H1 (cell line): ENCODE measurements at regions not wholly inside any gene's neighbourhood (a gene's known extent, or its start where the extent isn't known, plus 50 kb on each side); places are given as distances from the start of the nearest gene placed in this dataset.

Experiments
- CTCF ChIA-PET: fragments of 300-600 bp; sonication (Branson Sonifier 250); formaldehyde crosslinking; loops from one replicate; lab custom pipeline; 2021; ENCODE audit not compliant: partially characterized antibody; lab: Charles Lee
- POLR2A ChIA-PET: fragments of 300-600 bp; sonication (Branson Sonifier 250); formaldehyde crosslinking; loops from one replicate; lab custom pipeline; 2021; ENCODE audit warnings: inconsistent platforms; ENCODE audit not compliant: partially characterized antibody; lab: Charles Lee
- DNase-seq, 2 experiments: peaks; one replicate each; pipeline versions ENCODE4 v3.0.0 to v3.0.0-alpha.2; 2010 to 2022; ENCODE audit warnings: low spot score in 2 of 2, low read depth in 1 of 2, mixed read lengths in 1 of 2
- FAIRE-seq: peaks from 2 replicates; lab custom pipeline; 2011; peaks lifted over from hg19 to GRCh38; lab: Jason Lieb, UNC
- H2AFZ ChIP-seq: 2 replicates; pipeline ENCODE4 v1.8.1; 2012; ENCODE audit warnings: low read length, inconsistent platforms
- H2AK5ac ChIP-seq: 2 replicates; pipeline ENCODE4 v1.6.1; 2013; ENCODE audit warnings: low read depth, low read length
- H2BK120ac ChIP-seq: replicated peaks from 2 replicates; pipeline ENCODE3; 2013; ENCODE audit warnings: low read depth, low read length, inconsistent platforms
- H2BK12ac ChIP-seq: 2 replicates; pipeline ENCODE4 v1.6.1; 2013; ENCODE audit warnings: low read depth, low read length
- H2BK15ac ChIP-seq: 2 replicates; pipeline ENCODE4 v1.6.1; 2013; ENCODE audit warnings: low read length
- H2BK20ac ChIP-seq: 2 replicates; pipeline ENCODE4 v1.6.1; 2013; ENCODE audit warnings: low read length
- H2BK5ac ChIP-seq: 2 replicates; pipeline ENCODE4 v1.6.1; 2013; ENCODE audit warnings: low read depth, low read length
- H3K14ac ChIP-seq: 2 replicates; pipeline ENCODE4 v1.6.1; 2013; ENCODE audit warnings: inconsistent platforms; ENCODE audit not compliant: insufficient read length
- H3K18ac ChIP-seq: 2 replicates; pipeline ENCODE4 v1.6.1; 2013; ENCODE audit warnings: low read length; ENCODE audit errors: extremely low read depth
- H3K23ac ChIP-seq: 2 replicates; pipeline ENCODE4 v1.6.1; 2013; ENCODE audit warnings: inconsistent platforms; ENCODE audit not compliant: insufficient read length
- H3K23me2 ChIP-seq: 2 replicates; pipeline ENCODE4 v1.6.1; 2013; ENCODE audit warnings: low read depth, low read length
- H3K27ac ChIP-seq: 2 replicates; pipeline ENCODE4 v1.6.1; 2011; ENCODE audit warnings: low read depth, low read length, inconsistent platforms
- H3K27me3 ChIP-seq, 4 experiments: replicated peaks in 1 of 4; 1 replicate in 1 of 4; 2 replicates in 3 of 4; pipeline versions ENCODE4 v1.6.1 to v1.8.1; 2011 to 2013; ENCODE audit warnings: low read length in 3 of 4, mild to moderate bottlenecking in 3 of 4, inconsistent platforms in 2 of 4, mixed read lengths in 2 of 4, moderate library complexity in 1 of 4; ENCODE audit not compliant: control insufficient read depth in 3 of 4, insufficient read depth in 3 of 4; ENCODE audit errors: extremely low read depth in 1 of 4
- H3K36me3 ChIP-seq, 4 experiments: 2 replicates each; pipeline versions ENCODE4 v1.6.1 to v1.8.1; 2011 to 2013; ENCODE audit warnings: mild to moderate bottlenecking in 4 of 4, low read length in 3 of 4, moderate library complexity in 2 of 4, control low read depth in 1 of 4, inconsistent platforms in 1 of 4; ENCODE audit not compliant: insufficient read depth in 4 of 4, control insufficient read depth in 2 of 4
- H3K4ac ChIP-seq: replicated peaks from 2 replicates; pipeline ENCODE3; 2013; ENCODE audit warnings: low read length, low read depth, mixed read lengths, inconsistent platforms; ENCODE audit not compliant: insufficient read length
- H3K4me1 ChIP-seq, 4 experiments: replicated peaks in 1 of 4; 1 replicate in 1 of 4; 2 replicates in 3 of 4; pipeline versions ENCODE4 v1.6.1 to v1.8.1; 2011 to 2013; ENCODE audit warnings: low read length in 3 of 4, inconsistent platforms in 2 of 4, mixed read lengths in 1 of 4; ENCODE audit not compliant: insufficient read depth in 4 of 4, control insufficient read depth in 3 of 4
- H3K4me2 ChIP-seq, 2 experiments: 2 replicates each; pipeline versions ENCODE4 v1.6.1 to v1.8.1; 2011 to 2013; ENCODE audit warnings: low read depth in 2 of 2, low read length in 2 of 2, control low read depth in 1 of 2, inconsistent platforms in 1 of 2, mild to moderate bottlenecking in 1 of 2; ENCODE audit not compliant: insufficient read depth in 1 of 2
- H3K4me3 ChIP-seq, 4 experiments: fragments of 200-600, 300-600 bp in 1 of 4; sonication (generic), shearing (Covaris generic), sonication (Bioruptor Twin) in 1 of 4; 2 replicates each; pipeline versions ENCODE4 v1.5.1 to v1.8.1; 2011 to 2016; ENCODE audit warnings: low read length in 4 of 4, low read depth in 3 of 4, control low read depth in 2 of 4, inconsistent platforms in 2 of 4, mild to moderate bottlenecking in 2 of 4, mixed read lengths in 1 of 4, moderate library complexity in 1 of 4; ENCODE audit not compliant: insufficient read depth in 2 of 4; ENCODE audit errors: extremely low read depth in 1 of 4
- H3K56ac ChIP-seq: replicated peaks from 2 replicates; pipeline ENCODE3; 2013; ENCODE audit warnings: low read depth, mild to moderate bottlenecking, mixed read lengths, low read length, inconsistent platforms; ENCODE audit not compliant: insufficient read length
- H3K79me1 ChIP-seq: 2 replicates; pipeline ENCODE4 v1.6.1; 2013; ENCODE audit warnings: low read depth, low read length, control low read depth
- H3K79me2 ChIP-seq, 2 experiments: 2 replicates each; pipeline versions ENCODE4 v1.6.1 to v1.8.1; 2012 to 2013; ENCODE audit warnings: low read length in 2 of 2, mild to moderate bottlenecking in 2 of 2, inconsistent platforms in 1 of 2; ENCODE audit not compliant: insufficient read depth in 2 of 2, control insufficient read depth in 1 of 2
- H3K9ac ChIP-seq, 4 experiments: replicated peaks in 1 of 4; 1 replicate in 1 of 4; 2 replicates in 3 of 4; pipeline versions ENCODE4 v1.6.1 to v1.8.1; 2011 to 2013; ENCODE audit warnings: low read depth in 3 of 4, low read length in 3 of 4, control low read depth in 2 of 4, mild to moderate bottlenecking in 2 of 4, moderate library complexity in 2 of 4, inconsistent platforms in 1 of 4; ENCODE audit errors: extremely low read depth in 1 of 4
- H3K9me3 ChIP-seq, 2 experiments: 2 replicates each; pipeline versions ENCODE4 v1.6.1 to v1.8.1; 2012 to 2013; ENCODE audit warnings: mild to moderate bottlenecking in 2 of 2, moderate library complexity in 2 of 2, control low read depth in 1 of 2, inconsistent platforms in 1 of 2, low read depth in 1 of 2, low read length in 1 of 2, mixed read lengths in 1 of 2; ENCODE audit not compliant: insufficient read depth in 2 of 2
- H4K20me1 ChIP-seq, 2 experiments: replicated peaks in 1 of 2; 2 replicates each; pipeline versions ENCODE3 to v1.8.1; 2011 to 2013; ENCODE audit warnings: inconsistent platforms in 2 of 2, low read length in 2 of 2, mild to moderate bottlenecking in 1 of 2; ENCODE audit not compliant: insufficient read depth in 2 of 2, control insufficient read depth in 1 of 2
- H4K5ac ChIP-seq: 2 replicates; pipeline ENCODE4 v1.6.1; 2013; ENCODE audit warnings: low read length, low read depth, mixed read lengths, inconsistent platforms; ENCODE audit not compliant: insufficient read length
- H4K8ac ChIP-seq: 2 replicates; pipeline ENCODE4 v1.8.0; 2013; ENCODE audit warnings: mild to moderate bottlenecking, moderate library complexity, low read length, inconsistent platforms; ENCODE audit not compliant: insufficient read depth; ENCODE audit errors: extremely low read depth
- H4K91ac ChIP-seq: replicated peaks from 2 replicates; pipeline ENCODE3; 2013; ENCODE audit warnings: low read length, mixed read lengths, inconsistent platforms; ENCODE audit not compliant: insufficient read length
- SP2 ChIP-seq: IDR thresholded peaks from 2 replicates; pipeline ENCODE4 v1.6.1; 2012; ENCODE audit warnings: mild to moderate bottlenecking, low read length, inconsistent platforms
- TBP ChIP-seq: IDR thresholded peaks from 2 replicates; pipeline ENCODE4 v1.6.1; 2011; ENCODE audit warnings: low read depth, low read length, improper control_type of control experiment

DNA sequence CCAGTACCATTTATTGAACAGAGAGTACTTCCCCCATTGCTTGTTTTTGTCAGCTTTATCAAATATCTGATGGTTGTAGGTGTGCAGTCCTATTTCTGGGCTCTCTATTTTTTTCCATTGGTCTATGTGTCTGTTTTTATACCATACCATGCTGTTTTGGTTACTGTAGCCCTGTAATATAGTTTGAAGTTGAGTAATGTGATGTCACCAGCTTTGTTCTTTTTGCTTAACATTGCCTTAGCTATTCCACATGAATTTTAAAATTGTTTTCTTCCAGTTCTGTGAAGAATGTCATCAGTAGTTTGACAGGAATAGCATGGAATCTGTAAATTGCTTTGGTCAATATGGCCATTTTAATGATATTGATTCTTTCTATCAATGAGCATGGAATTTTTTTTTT, 140.5 kb upstream of the RHOBTB1 start:
- H3K27ac ChIP-seq, result no peak overlapping the region
- POLR2A ChIA-PET, result no interaction called here
- H3K23me2 ChIP-seq, result no peaks in the 10 kb centered on the region
- no peak overlapping the region for H3K56ac ChIP-seq
- no peak overlapping the region for H2AFZ ChIP-seq
- H3K18ac ChIP-seq, result no peak overlapping the region
- no peaks in the 10 kb centered on the region for H3K79me1 ChIP-seq
- no peaks in the 10 kb centered on the region for H3K79me2 ChIP-seq
- FAIRE-seq, result no peak
- no peaks in the 10 kb centered on the region for H3K4me1 ChIP-seq
- no peak overlapping the region for H2BK120ac ChIP-seq
- H4K20me1 ChIP-seq, result no peaks in the 10 kb centered on the region
- no peaks in the 10 kb centered on the region; a peak in 1 of 4 replicates for H3K9me3 ChIP-seq
- no peaks in the 10 kb centered on the region for H3K27me3 ChIP-seq
- no peak overlapping the region for H3K14ac ChIP-seq
- no peak overlapping the region for H2BK5ac ChIP-seq
- no peak overlapping the region for H2BK15ac ChIP-seq
- no peak overlapping the region for H3K4me3 ChIP-seq
- no peak overlapping the region for H4K91ac ChIP-seq
- no peak overlapping the region for H3K23ac ChIP-seq
- H2BK12ac ChIP-seq, result no peak overlapping the region
- H3K4ac ChIP-seq, result no peak overlapping the region
- no peaks in the 10 kb centered on the region for H3K36me3 ChIP-seq
- H2AK5ac ChIP-seq, result no peak overlapping the region
- no peak for DNase-seq
- no peak overlapping the region for H3K4me2 ChIP-seq
- CTCF ChIA-PET, result interaction anchor here (0.7 to 1.2 kb wide), 2 partner anchors 9 to 1107 kb away, joined by 3 read pairs; no protein-coding TSS in a partner anchor
- H2BK20ac ChIP-seq, result no peak overlapping the region
- H3K9ac ChIP-seq, result no peak overlapping the region
- no peak overlapping the region for H4K5ac ChIP-seq
- no peak overlapping the region for H4K8ac ChIP-seq
- TF ChIP-seq TBP (no peak), SP2 (no peak)
